OCI-LY1 (cell line): ENCODE measurements at regions not wholly inside any gene's neighbourhood (a gene's known extent, or its start where the extent isn't known, plus 50 kb on each side); places are given as distances from the start of the nearest gene placed in this dataset.

Source experiments
- CTCF ChIP-seq: fragments of 200-600 bp; sonication (generic), shearing (Covaris generic); IDR thresholded peaks from 2 replicates; pipeline ENCODE4 v1.5.1; 2017; ENCODE audit warnings: mild to moderate bottlenecking, antibody characterized with exemption, low read length, moderate library complexity, mixed read lengths
- EZH2 ChIP-seq: fragments of 200-600 bp; sonication (generic), shearing (Covaris generic); IDR thresholded peaks from 2 replicates; pipeline ENCODE4 v1.8.0; 2017; ENCODE audit warnings: borderline replicate concordance, mixed run types, mild to moderate bottlenecking, antibody characterized with exemption, low read length, moderate library complexity, mixed read lengths

- TF ChIP-seq CTCF (no peak), EZH2 (no peak)
Measured at GRCh38 chr6:67642582-67642981, 992.5 kb upstream of the ADGRB3 start.
